EH (cell line): ENCODE measurements at regions not wholly inside any gene's neighbourhood (a gene's known extent, or its start where the extent isn't known, plus 50 kb on each side); places are given as distances from the start of the nearest gene placed in this dataset.

Experiments used
- DNase-seq: peaks from one replicate; pipeline ENCODE4 v3.0.0-alpha.2; 2015; ENCODE audit warnings: low read depth

DNA sequence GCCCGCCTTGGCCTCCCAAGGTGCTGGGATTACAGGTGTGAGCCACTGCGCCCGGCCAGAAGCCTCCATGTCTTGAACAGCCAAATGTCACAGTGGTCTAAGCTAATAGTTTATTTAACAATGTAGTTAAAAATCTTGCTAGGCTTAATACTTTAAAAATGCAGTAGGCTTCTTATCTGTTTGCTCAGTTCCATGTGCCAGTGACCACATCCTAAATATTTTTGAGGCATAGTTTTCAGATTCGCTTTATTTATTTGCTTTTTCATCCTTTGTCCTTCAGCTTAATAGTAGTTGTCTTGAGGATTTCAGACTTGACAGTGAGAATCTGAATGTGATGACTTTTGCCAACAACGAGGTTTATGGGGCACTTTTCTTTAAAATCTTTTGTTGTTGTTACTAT lies 59.9 kb upstream of the PRRX1 start:
- peak; percentile 79 for DNase-seq

DNA sequence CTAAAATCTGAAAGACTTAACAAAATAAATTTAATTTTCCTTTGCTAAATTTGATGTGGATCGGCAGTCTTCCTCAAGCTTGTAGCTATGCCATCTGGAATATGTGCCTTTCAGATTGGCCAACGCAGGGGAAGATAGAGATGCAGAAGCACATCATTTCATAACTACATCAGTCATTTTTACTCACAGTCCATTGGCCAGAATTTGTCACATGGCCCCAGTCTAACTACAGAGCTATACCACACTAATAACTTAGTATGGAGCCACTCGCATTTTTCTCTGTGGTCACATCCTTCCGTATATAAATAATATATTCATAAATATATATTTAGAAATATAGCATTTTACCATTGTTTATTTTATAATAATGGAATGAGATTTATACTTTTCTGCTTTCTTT lies 59.0 kb upstream of the PRRX1 start:
- DNase-seq: no peak
